Heart left ventricle (tissue), 13 donors: ENCODE measurements at regions not wholly inside any gene's neighbourhood (a gene's known extent, or its start where the extent isn't known, plus 50 kb on each side); places are given as distances from the start of the nearest gene placed in this dataset.
A peak's percentile ranks its signal among the peaks of the same experiment; 100 is the strongest.

ENCODE experiments used
- CTCF ChIP-seq, 12 donors: fragments of 200-600 bp; sonication (generic) in 4 of 12; IDR thresholded peaks; one replicate each; pipeline versions ENCODE4 v1.5.0 to v1.8.0; 2018 to 2022; ENCODE audit warnings: antibody characterized with exemption in 12 of 12, mild to moderate bottlenecking in 5 of 12
- POLR2A ChIP-seq, 2 donors: fragments of 450-650 bp; IDR thresholded peaks; one replicate each; pipeline ENCODE4 v1.6.1; 2017; ENCODE audit warnings: antibody characterized with exemption in 2 of 2, mild to moderate bottlenecking in 2 of 2, moderate library complexity in 2 of 2
- donor health status: ischemic (EF 13 %, LVEDD 7.1; RV severe dilation, severe dysfunction).
- donor health status: DM: no; HTN: yes; CAD: no.
- donor health status: DM: no; HTN: no; CAD: no.
- donor health status: ischemic (EF 25% LVEDD 6.9; RV normal size, moderate dysfunction).
- donor health status: ischemic (EF 25% LVEDD 5.7; RV mildly dilated, moderate dysfunction).
- donor health status: ischemic (EF 35%, LVEDD 5.7; RV mildly dilated, moderate dysfunction).
- donor health status: nonischemic (EF 11% LVEDD 7.7; RV severe dilation, severe dysfunction).
- donor health status: DM: yes; HTN: yes; CAD: no.
- donor health status: PGD.
- donor health status: ischemic (EF 29% LVEDD 5.4; RV normal size, mild dysfunction).
- donor health status: nonischemic (EF 23%, LVEDD 6.1; RV moderate dilation, normal function).

GRCh38 chr2:64228126-64228678 is 84.0 kb upstream of the PELI1 start:
- TF ChIP-seq CTCF (IDR thresholded peaks at IDR 0.05) (peak in 3 of 12 donors; percentile 10 to 16 (median 13)), POLR2A (IDR thresholded peaks at IDR 0.05) (peak in 1 of 2 donors; percentile 62)
